Activated CD4-positive, alpha-beta T cell treated with anti-CD3 and anti-CD28 coated beads, Interleukin-2, Interleukin-4, amounts not matched to agents 100 ng/mL and 50 ng/mL, durations not matched to agents 16 hours and 8 hours (primary cell): ENCODE measurements at regions not wholly inside any gene's neighbourhood (a gene's known extent, or its start where the extent isn't known, plus 50 kb on each side); places are given as distances from the start of the nearest gene placed in this dataset.
A peak's percentile ranks its signal among the peaks of the same experiment; 100 is the strongest.
"Not testable (repeated sequence)": the region's sequence is repeated elsewhere in the genome, so short reads cannot be mapped to it uniquely, and the experiment has no call there.

ENCODE experiments used
- DNase-seq: peaks from one replicate; pipeline ENCODE4 v3.0.0-alpha.2; 2020; ENCODE audit warnings: low spot score

- DNase-seq: no peak
These were observed 394.7 kb upstream of the CBLB start for GRCh38 chr3:106263546-106263945.

GRCh38 chr3:106265704-106266103 lies 396.9 kb upstream of the CBLB start:
- no peak for DNase-seq

- DNase-seq: no peak
These were observed 399.9 kb upstream of the CBLB start for GRCh38 chr3:106268696-106269095.

- no peak for DNase-seq
These were observed 403.5 kb upstream of the CBLB start for GRCh38 chr3:106272302-106272701.

GRCh38 chr3:106275592-106275991 lies 406.8 kb upstream of the CBLB start:
- DNase-seq: no peak

GRCh38 chr3:106276151-106276550 lies 407.3 kb upstream of the CBLB start:
- DNase-seq: no peak

- no peak for DNase-seq
These were observed 408.2 kb upstream of the CBLB start for GRCh38 chr3:106276755-106277612.

- no peak for DNase-seq
These were observed 408.9 kb upstream of the CBLB start for GRCh38 chr3:106277731-106278130.

GRCh38 chr3:106281221-106281620 lies 412.4 kb upstream of the CBLB start:
- no peak for DNase-seq

- no peak for DNase-seq
These were observed 414.1 kb upstream of the CBLB start for GRCh38 chr3:106282943-106283342.

- no peak for DNase-seq
These were observed 420.0 kb upstream of the CBLB start for GRCh38 chr3:106288781-106289180.

GRCh38 chr3:106290304-106290997 lies 421.6 kb upstream of the CBLB start:
- DNase-seq: no peak

GRCh38 chr3:106293161-106293560 lies 424.3 kb upstream of the CBLB start:
- no peak for DNase-seq

- DNase-seq: no peak
These were observed 425.3 kb upstream of the CBLB start for GRCh38 chr3:106294121-106294520.

GRCh38 chr3:106296062-106296461 lies 427.2 kb upstream of the CBLB start:
- no peak for DNase-seq

GRCh38 chr3:106299300-106300098 lies 430.7 kb upstream of the CBLB start:
- DNase-seq: peak; percentile 62

GRCh38 chr3:106302451-106303221 lies 433.8 kb upstream of the CBLB start:
- DNase-seq: peak; percentile 83

GRCh38 chr3:106303766-106304165 lies 435.0 kb upstream of the CBLB start:
- no peak for DNase-seq

- no peak for DNase-seq
These were observed 436.3 kb upstream of the CBLB start for GRCh38 chr3:106305127-106305526.

GRCh38 chr3:106305882-106306435 lies 437.1 kb upstream of the CBLB start:
- no peak for DNase-seq

- DNase-seq: no peak
These were observed 440.5 kb upstream of the CBLB start for GRCh38 chr3:106309274-106309673.

- DNase-seq: not testable (repeated sequence)
These were observed 441.0 kb upstream of the CBLB start for GRCh38 chr3:106309798-106310197.
